Stimulated activated CD8-positive, alpha-beta memory T cell treated with anti-CD3 and anti-CD28 coated beads, Interleukin-7, amount 100 ng/mL, for 4 hours (primary cell): ENCODE measurements at regions not wholly inside any gene's neighbourhood (a gene's known extent, or its start where the extent isn't known, plus 50 kb on each side); places are given as distances from the start of the nearest gene placed in this dataset.
"Not testable (repeated sequence)": the region's sequence is repeated elsewhere in the genome, so short reads cannot be mapped to it uniquely, and the experiment has no call there.

ENCODE experiments used
- DNase-seq, 2 donors: peaks; one replicate each; pipeline ENCODE4 v3.0.0-alpha.2; 2020; ENCODE audit warnings: low read depth in 2 of 2

GRCh38 chr5:125236981-125237380 is 490.5 kb upstream of the ZNF608 start:
- no peak for DNase-seq

- no peak for DNase-seq
These were observed 498.1 kb upstream of the ZNF608 start for GRCh38 chr5:125244531-125244930.

GRCh38 chr5:125245216-125245615 is 498.8 kb upstream of the ZNF608 start:
- DNase-seq, result no peak

- DNase-seq, result no peak
These were observed 503.0 kb upstream of the ZNF608 start for GRCh38 chr5:125249400-125249799.

GRCh38 chr5:125251703-125252102 is 505.3 kb upstream of the ZNF608 start:
- no peak for DNase-seq

- not testable (repeated sequence) for DNase-seq
These were observed 507.2 kb upstream of the ZNF608 start for GRCh38 chr5:125253634-125254033.

GRCh38 chr5:125254267-125254666 is 507.8 kb upstream of the ZNF608 start:
- no peak for DNase-seq

GRCh38 chr5:125256296-125256695 is 509.9 kb upstream of the ZNF608 start:
- no peak for DNase-seq

- DNase-seq, result no peak
These were observed 510.9 kb upstream of the ZNF608 start for GRCh38 chr5:125257057-125257972.

- DNase-seq, result no peak
These were observed 511.6 kb upstream of the ZNF608 start for GRCh38 chr5:125257997-125258396.

GRCh38 chr5:125258615-125259014 is 512.2 kb upstream of the ZNF608 start:
- no peak for DNase-seq

- DNase-seq, result no peak
These were observed 515.2 kb upstream of the ZNF608 start for GRCh38 chr5:125261505-125262250.

- no peak for DNase-seq
These were observed 516.3 kb upstream of the ZNF608 start for GRCh38 chr5:125262782-125263181.

- DNase-seq, result no peak
These were observed 516.9 kb upstream of the ZNF608 start for GRCh38 chr5:125263356-125263755.

- no peak for DNase-seq
These were observed 519.7 kb upstream of the ZNF608 start for GRCh38 chr5:125266106-125266505.

- DNase-seq, result no peak
These were observed 521.3 kb upstream of the ZNF608 start for GRCh38 chr5:125267636-125268248.

GRCh38 chr5:125269926-125270325 is 523.5 kb upstream of the ZNF608 start:
- DNase-seq, result no peak

GRCh38 chr5:125272357-125272756 is 525.9 kb upstream of the ZNF608 start:
- no peak for DNase-seq

- DNase-seq, result no peak
These were observed 527.8 kb upstream of the ZNF608 start for GRCh38 chr5:125274211-125274610.

GRCh38 chr5:125274938-125275724 is 528.7 kb upstream of the ZNF608 start:
- no peak for DNase-seq

GRCh38 chr5:125275725-125276090 is 529.3 kb upstream of the ZNF608 start:
- no peak for DNase-seq

- no peak for DNase-seq
These were observed 529.7 kb upstream of the ZNF608 start for GRCh38 chr5:125276096-125276495.
